Loucy (cell line): ENCODE measurements at regions not wholly inside any gene's neighbourhood (a gene's known extent, or its start where the extent isn't known, plus 50 kb on each side); places are given as distances from the start of the nearest gene placed in this dataset.

Source experiments
- CTCF ChIP-seq: fragments of 200-600 bp; sonication (generic); conservative IDR thresholded peaks from 2 replicates; pipeline ENCODE4 v1.5.1; 2014; ENCODE audit warnings: mild to moderate bottlenecking, antibody characterized with exemption, low read length
- EZH2phosphoT487 ChIP-seq: fragments of 200-600 bp; IDR thresholded peaks from 2 replicates; pipeline ENCODE4 v1.6.1; 2018; ENCODE audit warnings: antibody characterized with exemption, mild to moderate bottlenecking, moderate library complexity, borderline replicate concordance

DNA sequence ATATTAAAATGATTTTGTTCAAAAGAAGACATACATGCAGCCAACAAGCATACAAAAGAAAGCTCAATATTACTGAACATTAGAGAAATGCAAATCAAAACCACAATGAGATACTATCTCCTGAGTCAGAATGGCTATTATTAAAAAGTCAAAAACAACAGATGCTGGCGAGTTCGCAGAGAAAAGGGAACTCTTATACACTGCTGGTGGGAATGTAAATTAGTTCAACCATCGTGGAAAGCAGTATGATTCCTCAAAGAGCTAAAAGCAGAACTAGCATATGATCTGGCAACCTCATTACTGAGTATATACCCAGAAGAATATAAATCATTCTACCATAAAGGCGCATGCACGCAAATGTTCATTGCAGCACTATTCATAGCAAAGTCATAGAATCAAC is 126.0 kb upstream of the HMCN1 start:
- TF ChIP-seq CTCF (no peak), EZH2phosphoT487 (no peak)
